ENCODE measurements at regions not wholly inside any gene's neighbourhood (a gene's known extent, or its start where the extent isn't known, plus 50 kb on each side); places are given as distances from the start of the nearest gene placed in this dataset.

GRCh38 chr11:116207019-116207418 lies 565.8 kb downstream of the BUD13 start:
- H3K4me3 ChIP-seq (ENCODE audit: low read length in 2 of 2): peak overlapping the region in 1 of 2 donors; percentile 57
- H3K9me3 ChIP-seq (ENCODE audit: control insufficient read depth in 2 of 2, low read length in 2 of 2): no peaks in the 10 kb centered on the region
- H3K27me3 ChIP-seq (ENCODE audit: control insufficient read depth in 1 of 2, insufficient read depth in 2 of 2, low read length in 2 of 2): peaks cover 3 to 9% of the 10 kb centered on the region in 2 donors
- peaks cover 11% of the 10 kb centered on the region for H3K4me1 ChIP-seq (ENCODE audit: control insufficient read depth, insufficient read depth, low read length)
- H3K9ac ChIP-seq (ENCODE audit: low read length in 2 of 2): no peak overlapping the region
- no peak overlapping the region for H3K27ac ChIP-seq (ENCODE audit: low read length)
- H3K36me3 ChIP-seq (ENCODE audit: control insufficient read depth in 2 of 2, insufficient read depth in 2 of 2, low read length in 2 of 2): no peaks in the 10 kb centered on the region

GRCh38 chr11:116202922-116203321 lies 569.9 kb downstream of the BUD13 start:
- Histone ChIP-seq H3K4me1 (ENCODE audit: control insufficient read depth, insufficient read depth, low read length) (peaks cover 9% of the 10 kb centered on the region), H3K9ac (ENCODE audit: low read length in 2 of 2) (no peak overlapping the region), H3K27me3 (ENCODE audit: control insufficient read depth in 1 of 2, insufficient read depth in 2 of 2, low read length in 2 of 2) (peaks cover 3 to 9% of the 10 kb centered on the region in 2 donors), H3K4me3 (ENCODE audit: low read length in 2 of 2) (no peak overlapping the region), H3K36me3 (ENCODE audit: control insufficient read depth in 2 of 2, insufficient read depth in 2 of 2, low read length in 2 of 2) (no peaks in the 10 kb centered on the region), H3K27ac (ENCODE audit: low read length) (no peak overlapping the region), H3K9me3 (ENCODE audit: control insufficient read depth in 2 of 2, low read length in 2 of 2) (no peaks in the 10 kb centered on the region)

- Histone ChIP-seq H3K27me3 (ENCODE audit: control insufficient read depth in 1 of 2, insufficient read depth in 2 of 2, low read length in 2 of 2) (peaks cover 0 to 2% of the 10 kb centered on the region in 2 donors), H3K36me3 (ENCODE audit: control insufficient read depth in 2 of 2, insufficient read depth in 2 of 2, low read length in 2 of 2) (no peaks in the 10 kb centered on the region), H3K27ac (ENCODE audit: low read length) (no peak overlapping the region), H3K4me1 (ENCODE audit: control insufficient read depth, insufficient read depth, low read length) (no peaks in the 10 kb centered on the region), H3K4me3 (ENCODE audit: low read length in 2 of 2) (no peak overlapping the region), H3K9me3 (ENCODE audit: control insufficient read depth in 2 of 2, low read length in 2 of 2) (no peaks in the 10 kb centered on the region), H3K9ac (ENCODE audit: low read length in 2 of 2) (no peak overlapping the region)
These were observed 572.2 kb downstream of the BUD13 start for GRCh38 chr11:116200564-116200963.

GRCh38 chr11:116199182-116199581 lies 573.6 kb downstream of the BUD13 start:
- Histone ChIP-seq H3K27me3 (ENCODE audit: control insufficient read depth in 1 of 2, insufficient read depth in 2 of 2, low read length in 2 of 2) (peaks cover 0 to 2% of the 10 kb centered on the region in 2 donors), H3K4me3 (ENCODE audit: low read length in 2 of 2) (no peak overlapping the region), H3K9me3 (ENCODE audit: control insufficient read depth in 2 of 2, low read length in 2 of 2) (no peaks in the 10 kb centered on the region), H3K27ac (ENCODE audit: low read length) (no peak overlapping the region), H3K36me3 (ENCODE audit: control insufficient read depth in 2 of 2, insufficient read depth in 2 of 2, low read length in 2 of 2) (no peaks in the 10 kb centered on the region), H3K9ac (ENCODE audit: low read length in 2 of 2) (no peak overlapping the region), H3K4me1 (ENCODE audit: control insufficient read depth, insufficient read depth, low read length) (peaks cover 3% of the 10 kb centered on the region)

GRCh38 chr11:116194156-116194904 lies 578.5 kb downstream of the BUD13 start:
- Histone ChIP-seq H3K4me1 (ENCODE audit: control insufficient read depth, insufficient read depth, low read length) (peaks cover 17% of the 10 kb centered on the region), H3K27me3 (ENCODE audit: control insufficient read depth in 1 of 2, insufficient read depth in 2 of 2, low read length in 2 of 2) (no peaks in the 10 kb centered on the region), H3K36me3 (ENCODE audit: control insufficient read depth in 2 of 2, insufficient read depth in 2 of 2, low read length in 2 of 2) (no peaks in the 10 kb centered on the region), H3K9ac (ENCODE audit: low read length in 2 of 2) (peak overlapping the region; percentile 13 to 67), H3K27ac (ENCODE audit: low read length) (peak overlapping the region; percentile 6), H3K4me3 (ENCODE audit: low read length in 2 of 2) (peak overlapping the region; percentile 61 to 78), H3K9me3 (ENCODE audit: control insufficient read depth in 2 of 2, low read length in 2 of 2) (no peaks in the 10 kb centered on the region)

- H3K9me3 ChIP-seq (ENCODE audit: control insufficient read depth in 2 of 2, low read length in 2 of 2): no peaks in the 10 kb centered on the region
These were observed 579.3 kb downstream of the BUD13 start for GRCh38 chr11:116193321-116194131.

GRCh38 chr11:116192509-116193210 lies 580.1 kb downstream of the BUD13 start:
- peak overlapping the region; percentile 13 to 42 for H3K9ac ChIP-seq (ENCODE audit: low read length in 2 of 2)

More at GRCh38 chr11:116193321-116194131, 579.3 kb downstream of the BUD13 start:
- H3K4me1 ChIP-seq (ENCODE audit: control insufficient read depth, insufficient read depth, low read length): peaks cover 17% of the 10 kb centered on the region
- H3K4me3 ChIP-seq (ENCODE audit: low read length in 2 of 2): peak overlapping the region; percentile 61 to 78
- H3K9ac ChIP-seq (ENCODE audit: low read length in 2 of 2): peak overlapping the region; percentile 67 to 78
- no peaks in the 10 kb centered on the region for H3K36me3 ChIP-seq (ENCODE audit: control insufficient read depth in 2 of 2, insufficient read depth in 2 of 2, low read length in 2 of 2)
- peaks cover 0 to 1% of the 10 kb centered on the region in 2 donors for H3K27me3 ChIP-seq (ENCODE audit: control insufficient read depth in 1 of 2, insufficient read depth in 2 of 2, low read length in 2 of 2)
- H3K27ac ChIP-seq (ENCODE audit: low read length): peak overlapping the region; percentile 6

GRCh38 chr11:116190861-116191260 lies 581.9 kb downstream of the BUD13 start:
- Histone ChIP-seq H3K27me3 (ENCODE audit: control insufficient read depth in 1 of 2, insufficient read depth in 2 of 2, low read length in 2 of 2) (peaks cover 0 to 3% of the 10 kb centered on the region in 2 donors), H3K4me3 (ENCODE audit: low read length in 2 of 2) (no peak overlapping the region), H3K27ac (ENCODE audit: low read length) (no peak overlapping the region), H3K36me3 (ENCODE audit: control insufficient read depth in 2 of 2, insufficient read depth in 2 of 2, low read length in 2 of 2) (no peaks in the 10 kb centered on the region), H3K4me1 (ENCODE audit: control insufficient read depth, insufficient read depth, low read length) (peaks cover 17% of the 10 kb centered on the region), H3K9ac (ENCODE audit: low read length in 2 of 2) (no peak overlapping the region), H3K9me3 (ENCODE audit: control insufficient read depth in 2 of 2, low read length in 2 of 2) (no peaks in the 10 kb centered on the region)

More at GRCh38 chr11:116192509-116193210, 580.1 kb downstream of the BUD13 start:
- H3K4me3 ChIP-seq (ENCODE audit: low read length in 2 of 2): peak overlapping the region; percentile 61 to 78
- peaks cover 0 to 3% of the 10 kb centered on the region in 2 donors for H3K27me3 ChIP-seq (ENCODE audit: control insufficient read depth in 1 of 2, insufficient read depth in 2 of 2, low read length in 2 of 2)
- H3K4me1 ChIP-seq (ENCODE audit: control insufficient read depth, insufficient read depth, low read length): peaks cover 17% of the 10 kb centered on the region
- no peaks in the 10 kb centered on the region for H3K9me3 ChIP-seq (ENCODE audit: control insufficient read depth in 2 of 2, low read length in 2 of 2)
- H3K27ac ChIP-seq (ENCODE audit: low read length): no peak overlapping the region
- H3K36me3 ChIP-seq (ENCODE audit: control insufficient read depth in 2 of 2, insufficient read depth in 2 of 2, low read length in 2 of 2): no peaks in the 10 kb centered on the region

GRCh38 chr11:116189408-116190170 lies 583.2 kb downstream of the BUD13 start:
- Histone ChIP-seq H3K9ac (ENCODE audit: low read length in 2 of 2) (no peak overlapping the region), H3K4me1 (ENCODE audit: control insufficient read depth, insufficient read depth, low read length) (peaks cover 17% of the 10 kb centered on the region), H3K9me3 (ENCODE audit: control insufficient read depth in 2 of 2, low read length in 2 of 2) (no peaks in the 10 kb centered on the region), H3K36me3 (ENCODE audit: control insufficient read depth in 2 of 2, insufficient read depth in 2 of 2, low read length in 2 of 2) (no peaks in the 10 kb centered on the region), H3K27ac (ENCODE audit: low read length) (no peak overlapping the region), H3K4me3 (ENCODE audit: low read length in 2 of 2) (no peak overlapping the region), H3K27me3 (ENCODE audit: control insufficient read depth in 1 of 2, insufficient read depth in 2 of 2, low read length in 2 of 2) (peaks cover 0 to 3% of the 10 kb centered on the region in 2 donors)

GRCh38 chr11:116188350-116188749 lies 584.4 kb downstream of the BUD13 start:
- Histone ChIP-seq H3K27ac (ENCODE audit: low read length) (no peak overlapping the region), H3K9ac (ENCODE audit: low read length in 2 of 2) (no peak overlapping the region), H3K27me3 (ENCODE audit: control insufficient read depth in 1 of 2, insufficient read depth in 2 of 2, low read length in 2 of 2) (peaks cover 0 to 3% of the 10 kb centered on the region in 2 donors), H3K4me3 (ENCODE audit: low read length in 2 of 2) (no peak overlapping the region), H3K4me1 (ENCODE audit: control insufficient read depth, insufficient read depth, low read length) (peaks cover 12% of the 10 kb centered on the region), H3K9me3 (ENCODE audit: control insufficient read depth in 2 of 2, low read length in 2 of 2) (no peaks in the 10 kb centered on the region), H3K36me3 (ENCODE audit: control insufficient read depth in 2 of 2, insufficient read depth in 2 of 2, low read length in 2 of 2) (no peaks in the 10 kb centered on the region)

Data from stomach smooth muscle (tissue), 2 donors.